Neuronal stem cell (in vitro differentiated cells): ENCODE measurements at regions not wholly inside any gene's neighbourhood (a gene's known extent, or its start where the extent isn't known, plus 50 kb on each side); places are given as distances from the start of the nearest gene placed in this dataset.
"Not testable (repeated sequence)": the region's sequence is repeated elsewhere in the genome, so short reads cannot be mapped to it uniquely, and the experiment has no call there.

Experiments used
- DNase-seq: peaks from one replicate; pipeline ENCODE4 v3.0.0-alpha.2; 2013; ENCODE audit warnings: low spot score
- H2AFZ ChIP-seq: one replicate; pipeline ENCODE4 v1.6.1; 2013; ENCODE audit warnings: mild to moderate bottlenecking, low read length, inconsistent platforms
- H2AK5ac ChIP-seq: 2 replicates; pipeline ENCODE4 v1.6.1; 2013; ENCODE audit warnings: low read depth, mild to moderate bottlenecking, inconsistent platforms, low read length, moderate library complexity, mixed read lengths
- H2BK120ac ChIP-seq: 2 replicates; pipeline ENCODE4 v1.6.1; 2013; ENCODE audit warnings: low read depth, mild to moderate bottlenecking, inconsistent platforms, low read length, moderate library complexity, mixed read lengths
- H2BK12ac ChIP-seq: one replicate; pipeline ENCODE4 v1.6.1; 2013; ENCODE audit warnings: low read length, inconsistent platforms
- H2BK15ac ChIP-seq: 2 replicates; pipeline ENCODE4 v1.6.1; 2013; ENCODE audit warnings: mild to moderate bottlenecking, low read length, inconsistent platforms, mixed read lengths
- H2BK5ac ChIP-seq: one replicate; pipeline ENCODE4 v1.6.1; 2013; ENCODE audit warnings: inconsistent platforms, mild to moderate bottlenecking, low read length, moderate library complexity
- H3K14ac ChIP-seq: one replicate; pipeline ENCODE4 v1.6.1; 2013; ENCODE audit warnings: low read length, inconsistent platforms
- H3K18ac ChIP-seq: 2 replicates; pipeline ENCODE4 v1.6.1; 2013; ENCODE audit warnings: low read length, inconsistent platforms
- H3K23ac ChIP-seq: 2 replicates; pipeline ENCODE4 v1.6.1; 2013; ENCODE audit warnings: low read depth, mild to moderate bottlenecking, mixed read lengths, low read length, inconsistent platforms; ENCODE audit not compliant: poor library complexity
- H3K27ac ChIP-seq: replicated peaks from 3 replicates; pipeline ENCODE4 v1.5.1; 2013; ENCODE audit warnings: low read length, inconsistent platforms
- H3K27me3 ChIP-seq, 3 experiments: 2 replicates each; pipeline ENCODE4 v1.6.1; 2013; ENCODE audit warnings: low read length in 3 of 3, mild to moderate bottlenecking in 2 of 3, inconsistent platforms in 1 of 3, low read depth in 1 of 3, mixed read lengths in 1 of 3, moderate library complexity in 1 of 3; ENCODE audit not compliant: control insufficient read depth in 3 of 3, insufficient read depth in 3 of 3
- H3K36me3 ChIP-seq, 2 donors: replicated peaks in 1 of 2; 2 replicates each; pipeline ENCODE4 v1.6.1; 2013; ENCODE audit warnings: low read length in 2 of 2; ENCODE audit not compliant: control insufficient read depth in 2 of 2, insufficient read depth in 2 of 2
- H3K4ac ChIP-seq: 2 replicates; pipeline ENCODE4 v1.6.1; 2013; ENCODE audit warnings: inconsistent platforms, mild to moderate bottlenecking, low read length, moderate library complexity
- H3K4me1 ChIP-seq, 2 donors: 1 replicate in 1 of 2; 2 replicates in 1 of 2; pipeline ENCODE4 v1.6.1; 2013; ENCODE audit warnings: low read length in 2 of 2, low read depth in 1 of 2; ENCODE audit not compliant: control insufficient read depth in 2 of 2, insufficient read depth in 1 of 2
- H3K4me2 ChIP-seq: one replicate; pipeline ENCODE4 v1.6.1; 2013; ENCODE audit warnings: mild to moderate bottlenecking, low read length, inconsistent platforms; ENCODE audit not compliant: insufficient read depth, poor library complexity, severe bottlenecking
- H3K4me3 ChIP-seq, 2 donors: 2 replicates each; pipeline ENCODE4 v1.5.1; 2013; ENCODE audit warnings: low read length in 2 of 2, mild to moderate bottlenecking in 2 of 2, inconsistent platforms in 1 of 2, moderate library complexity in 1 of 2
- H3K79me1 ChIP-seq: one replicate; pipeline ENCODE4 v1.6.1; 2013; ENCODE audit warnings: low read depth, mild to moderate bottlenecking, inconsistent platforms, low read length, moderate library complexity
- H3K9ac ChIP-seq: one replicate; pipeline ENCODE4 v1.6.1; 2013; ENCODE audit warnings: mild to moderate bottlenecking, low read depth, low read length, inconsistent platforms; ENCODE audit not compliant: poor library complexity
- H3K9me3 ChIP-seq, 2 donors: replicated peaks in 1 of 2; 2 replicates each; pipeline versions ENCODE3 to v1.6.1; 2013; ENCODE audit warnings: low read length in 2 of 2, mild to moderate bottlenecking in 2 of 2, inconsistent platforms in 1 of 2, low read depth in 1 of 2, mixed read lengths in 1 of 2, moderate library complexity in 1 of 2; ENCODE audit not compliant: control insufficient read depth in 2 of 2, insufficient read depth in 1 of 2
- H4K8ac ChIP-seq: one replicate; pipeline ENCODE4 v1.6.1; 2013; ENCODE audit warnings: low read depth, mild to moderate bottlenecking, inconsistent platforms, low read length, moderate library complexity
- H4K91ac ChIP-seq: one replicate; pipeline ENCODE4 v1.6.1; 2013; ENCODE audit warnings: low read length, low read depth, mild to moderate bottlenecking, inconsistent platforms; ENCODE audit not compliant: poor library complexity
- WGBS, 2 donors: extraction: QIAGEN DNeasy Blood & Tissue Kit; methylation state at CpG; one replicate each; pipeline ENCODE4 v1.1.7; 2013; ENCODE audit warnings: missing lambda C conversion rate in 2 of 2, mixed read lengths in 1 of 2; ENCODE audit not compliant: insufficient read length in 2 of 2, insufficient replicate concordance in 1 of 2; ENCODE audit errors: extremely low coverage in 2 of 2; 5-methylcytosine and 5-hydroxymethylcytosine counted together

DNA sequence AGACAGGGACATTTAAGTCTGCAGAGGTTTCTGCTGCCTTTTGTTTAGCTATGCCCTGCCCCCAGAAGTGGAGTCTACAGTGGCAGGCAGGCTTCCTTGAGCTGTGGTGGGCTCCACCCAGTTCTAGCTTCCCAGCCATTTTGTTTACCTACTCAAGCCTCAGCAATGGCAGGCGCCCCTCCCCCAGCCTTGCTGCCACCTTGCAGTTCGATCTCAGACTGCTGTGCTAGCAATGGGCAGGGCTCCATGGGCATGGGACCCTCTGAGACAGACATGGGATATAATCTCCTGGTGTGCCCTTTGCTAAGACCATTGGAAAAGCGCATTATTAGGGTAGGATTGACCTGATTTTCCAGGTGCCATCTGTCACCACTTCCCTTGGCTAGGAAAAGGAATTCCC, 147.5 kb downstream of the ZNF330 start:
- not testable (repeated sequence) for H3K4ac ChIP-seq, H3K36me3 ChIP-seq, H2BK15ac ChIP-seq, H3K27me3 ChIP-seq, H3K18ac ChIP-seq, H3K9ac ChIP-seq, H3K4me3 ChIP-seq, H3K23ac ChIP-seq, H3K4me2 ChIP-seq, DNase-seq, H4K91ac ChIP-seq, H2BK12ac ChIP-seq, H2BK120ac ChIP-seq, H3K79me1 ChIP-seq, H3K27ac ChIP-seq, H3K14ac ChIP-seq, H2AK5ac ChIP-seq, H2BK5ac ChIP-seq, H4K8ac ChIP-seq, H3K4me1 ChIP-seq, H2AFZ ChIP-seq, H3K9me3 ChIP-seq
- WGBS, 2 donors: no CpG with 5 or more reads among the region's 3 CpGs

DNA sequence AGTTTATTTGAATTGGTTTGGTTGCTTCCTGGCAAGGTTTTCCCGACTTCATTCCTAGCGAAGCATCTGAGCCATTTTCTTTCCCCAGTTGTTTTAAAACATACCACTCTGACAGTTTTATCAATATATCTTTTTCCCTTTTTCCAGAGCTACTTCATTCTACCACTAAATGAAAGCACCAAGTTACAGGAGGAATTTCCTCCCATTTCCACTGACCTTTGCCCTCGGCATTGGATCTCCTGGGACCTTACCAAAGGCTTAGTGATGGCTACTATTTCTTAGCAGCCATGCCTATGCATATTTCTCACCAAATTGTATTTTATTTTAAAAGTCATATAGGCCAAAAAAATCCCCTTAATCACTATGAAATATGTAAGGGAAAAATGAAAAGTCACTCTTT, 150.5 kb downstream of the ZNF330 start:
- Histone ChIP-seq H3K4me1 (no peaks in the 10 kb centered on the region), H3K27ac (no peak overlapping the region), H4K91ac (no peak overlapping the region), H3K18ac (no peak overlapping the region), H2AK5ac (no peak overlapping the region), H2BK12ac (no peak overlapping the region), H2BK5ac (no peak overlapping the region), H3K4me3 (no peak overlapping the region), H3K4me2 (no peak overlapping the region), H2BK120ac (no peak overlapping the region), H4K8ac (no peak overlapping the region), H2AFZ (no peak overlapping the region), H3K23ac (no peak overlapping the region), H3K27me3 (no peaks in the 10 kb centered on the region), H3K14ac (no peak overlapping the region), H3K36me3 (no peaks in the 10 kb centered on the region), H3K79me1 (no peaks in the 10 kb centered on the region), H3K9ac (no peak overlapping the region), H3K9me3 (no peaks in the 10 kb centered on the region), H3K4ac (no peak overlapping the region), H2BK15ac (no peak overlapping the region)
- WGBS, 2 donors: no CpG with 5 or more reads among the region's 3 CpGs
- DNase-seq: no peak

DNA sequence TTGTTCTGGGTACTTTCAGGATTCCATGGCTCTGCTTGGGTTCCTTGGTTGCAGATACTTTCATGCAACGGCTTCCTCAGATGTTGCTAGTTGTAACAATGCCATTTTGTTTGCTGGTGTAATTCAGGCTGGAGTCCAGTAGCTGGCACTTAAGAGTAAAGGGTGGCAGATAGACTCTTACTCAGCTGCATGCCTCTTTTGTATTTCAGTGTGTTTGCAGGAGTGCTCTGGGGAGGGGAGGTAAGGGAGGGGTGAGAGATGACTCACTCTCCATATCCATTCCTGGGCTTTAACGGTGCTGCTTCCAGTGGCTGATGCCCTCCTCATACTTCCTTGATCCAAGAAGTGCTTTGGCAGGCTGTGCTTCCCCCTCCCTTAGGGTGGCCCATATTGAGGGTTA, 155.2 kb downstream of the ZNF330 start:
- Histone ChIP-seq H4K91ac (no peak overlapping the region), H2BK5ac (no peak overlapping the region), H3K27ac (no peak overlapping the region), H3K14ac (no peak overlapping the region), H3K27me3 (no peaks in the 10 kb centered on the region), H2BK12ac (no peak overlapping the region), H2BK15ac (no peak overlapping the region), H3K4me1 (no peaks in the 10 kb centered on the region), H4K8ac (no peak overlapping the region), H3K4ac (no peak overlapping the region), H3K4me2 (no peak overlapping the region), H3K9me3 (peaks cover 0 to 4% of the 10 kb centered on the region in 2 donors), H3K18ac (no peak overlapping the region), H2BK120ac (no peak overlapping the region), H3K23ac (no peak overlapping the region), H3K9ac (no peak overlapping the region), H3K79me1 (no peaks in the 10 kb centered on the region), H3K36me3 (no peaks in the 10 kb centered on the region), H2AK5ac (no peak overlapping the region), H2AFZ (peak overlapping the region; percentile 12), H3K4me3 (no peak overlapping the region)
- DNase-seq: no peak
- WGBS, 2 donors: no CpG with 5 or more reads among the region's 2 CpGs

DNA sequence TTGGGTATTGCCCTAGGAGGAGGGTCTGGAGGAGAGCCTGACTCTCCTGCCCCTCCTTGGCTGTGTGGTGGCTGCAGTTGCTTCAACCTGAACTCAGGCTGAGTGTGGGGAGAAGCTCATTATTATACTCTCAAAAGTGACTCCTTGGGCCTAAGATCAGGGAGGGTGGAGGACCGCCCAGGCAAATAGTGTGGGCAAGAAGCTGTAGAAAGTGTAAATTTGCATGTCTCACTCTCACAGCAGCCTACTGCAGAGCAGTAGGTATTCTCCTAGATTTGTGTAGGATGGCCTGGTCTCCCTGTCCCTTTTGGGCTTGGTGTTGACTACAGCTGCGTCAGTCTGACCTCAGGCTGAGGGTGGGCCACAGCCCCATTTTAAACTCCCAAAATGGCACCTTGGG, 156.1 kb downstream of the ZNF330 start:
- Histone ChIP-seq H2BK15ac (no peak overlapping the region), H3K36me3 (no peaks in the 10 kb centered on the region)

More for the DNA sequence above, 156.1 kb downstream of the ZNF330 start:
- WGBS, 2 donors: no CpG with 5 or more reads among the region's 2 CpGs
- Histone ChIP-seq H4K8ac (no peak overlapping the region), H3K27me3 (no peaks in the 10 kb centered on the region), H3K79me1 (no peaks in the 10 kb centered on the region), H4K91ac (no peak overlapping the region), H3K27ac (no peak overlapping the region), H3K4me1 (no peaks in the 10 kb centered on the region), H3K9me3 (peaks cover 0 to 4% of the 10 kb centered on the region in 2 donors), H3K14ac (no peak overlapping the region), H3K4me3 (peak overlapping the region in 1 of 2 donors; percentile 3), H3K23ac (no peak overlapping the region), H2AK5ac (no peak overlapping the region), H2AFZ (no peak overlapping the region), H3K4ac (no peak overlapping the region), H2BK120ac (no peak overlapping the region), H2BK5ac (no peak overlapping the region), H3K18ac (no peak overlapping the region), H2BK12ac (no peak overlapping the region), H3K4me2 (no peak overlapping the region), H3K9ac (no peak overlapping the region)
- no peak for DNase-seq
